ENCODE measurements at regions not wholly inside any gene's neighbourhood (a gene's known extent, or its start where the extent isn't known, plus 50 kb on each side); places are given as distances from the start of the nearest gene placed in this dataset.
"Not testable (repeated sequence)": the region's sequence is repeated elsewhere in the genome, so short reads cannot be mapped to it uniquely, and the experiment has no call there.

- Histone ChIP-seq H3K9ac (ENCODE audit: low read length in 2 of 2) (no peak overlapping the region), H3K9me3 (ENCODE audit: control insufficient read depth in 2 of 2, low read length in 2 of 2) (no peaks in the 10 kb centered on the region), H3K4me3 (ENCODE audit: low read length in 2 of 2) (no peak overlapping the region), H3K36me3 (ENCODE audit: control insufficient read depth in 2 of 2, insufficient read depth in 2 of 2, low read length in 2 of 2) (no peaks in the 10 kb centered on the region), H3K27me3 (ENCODE audit: control insufficient read depth in 1 of 2, insufficient read depth in 2 of 2, low read length in 2 of 2) (no peaks in the 10 kb centered on the region), H3K27ac (ENCODE audit: low read length) (no peak overlapping the region), H3K4me1 (ENCODE audit: control insufficient read depth, insufficient read depth, low read length) (peaks cover 7% of the 10 kb centered on the region)
Observed at GRCh38 chr7:17557251-17557671, 258.8 kb downstream of the AHR start.

GRCh38 chr7:17558135-17558534 lies 259.7 kb downstream of the AHR start:
- H3K27me3 ChIP-seq (ENCODE audit: control insufficient read depth in 1 of 2, insufficient read depth in 2 of 2, low read length in 2 of 2): no peaks in the 10 kb centered on the region
- no peaks in the 10 kb centered on the region for H3K9me3 ChIP-seq (ENCODE audit: control insufficient read depth in 2 of 2, low read length in 2 of 2)
- H3K36me3 ChIP-seq (ENCODE audit: control insufficient read depth in 2 of 2, insufficient read depth in 2 of 2, low read length in 2 of 2): no peaks in the 10 kb centered on the region
- H3K4me3 ChIP-seq (ENCODE audit: low read length in 2 of 2): no peak overlapping the region
- no peak overlapping the region for H3K27ac ChIP-seq (ENCODE audit: low read length)
- peaks cover 7% of the 10 kb centered on the region for H3K4me1 ChIP-seq (ENCODE audit: control insufficient read depth, insufficient read depth, low read length)
- H3K9ac ChIP-seq (ENCODE audit: low read length in 2 of 2): no peak overlapping the region

GRCh38 chr7:17558558-17559332 lies 260.3 kb downstream of the AHR start:
- Histone ChIP-seq H3K4me1 (ENCODE audit: control insufficient read depth, insufficient read depth, low read length) (peaks cover 7% of the 10 kb centered on the region), H3K27ac (ENCODE audit: low read length) (no peak overlapping the region), H3K9me3 (ENCODE audit: control insufficient read depth in 2 of 2, low read length in 2 of 2) (no peaks in the 10 kb centered on the region), H3K4me3 (ENCODE audit: low read length in 2 of 2) (no peak overlapping the region), H3K27me3 (ENCODE audit: control insufficient read depth in 1 of 2, insufficient read depth in 2 of 2, low read length in 2 of 2) (no peaks in the 10 kb centered on the region), H3K9ac (ENCODE audit: low read length in 2 of 2) (no peak overlapping the region), H3K36me3 (ENCODE audit: control insufficient read depth in 2 of 2, insufficient read depth in 2 of 2, low read length in 2 of 2) (no peaks in the 10 kb centered on the region)

GRCh38 chr7:17559388-17559787 lies 260.9 kb downstream of the AHR start:
- no peaks in the 10 kb centered on the region for H3K27me3 ChIP-seq (ENCODE audit: control insufficient read depth in 1 of 2, insufficient read depth in 2 of 2, low read length in 2 of 2)
- peaks cover 0 to 3% of the 10 kb centered on the region in 2 donors for H3K9me3 ChIP-seq (ENCODE audit: control insufficient read depth in 2 of 2, low read length in 2 of 2)
- H3K4me3 ChIP-seq (ENCODE audit: low read length in 2 of 2): no peak overlapping the region
- H3K9ac ChIP-seq (ENCODE audit: low read length in 2 of 2): no peak overlapping the region
- H3K27ac ChIP-seq (ENCODE audit: low read length): no peak overlapping the region
- H3K4me1 ChIP-seq (ENCODE audit: control insufficient read depth, insufficient read depth, low read length): peaks cover 7% of the 10 kb centered on the region
- H3K36me3 ChIP-seq (ENCODE audit: control insufficient read depth in 2 of 2, insufficient read depth in 2 of 2, low read length in 2 of 2): no peaks in the 10 kb centered on the region

GRCh38 chr7:17560516-17560915 lies 262.1 kb downstream of the AHR start:
- Histone ChIP-seq H3K27ac (ENCODE audit: low read length) (no peak overlapping the region), H3K9me3 (ENCODE audit: control insufficient read depth in 2 of 2, low read length in 2 of 2) (peaks cover 0 to 3% of the 10 kb centered on the region in 2 donors)

GRCh38 chr7:17560966-17561365 lies 262.5 kb downstream of the AHR start:
- peaks cover 0 to 3% of the 10 kb centered on the region in 2 donors for H3K9me3 ChIP-seq (ENCODE audit: control insufficient read depth in 2 of 2, low read length in 2 of 2)
- no peak overlapping the region for H3K27ac ChIP-seq (ENCODE audit: low read length)
- no peaks in the 10 kb centered on the region for H3K36me3 ChIP-seq (ENCODE audit: control insufficient read depth in 2 of 2, insufficient read depth in 2 of 2, low read length in 2 of 2)
- no peak overlapping the region for H3K4me3 ChIP-seq (ENCODE audit: low read length in 2 of 2)
- H3K4me1 ChIP-seq (ENCODE audit: control insufficient read depth, insufficient read depth, low read length): peaks cover 7% of the 10 kb centered on the region
- H3K9ac ChIP-seq (ENCODE audit: low read length in 2 of 2): no peak overlapping the region
- H3K27me3 ChIP-seq (ENCODE audit: control insufficient read depth in 1 of 2, insufficient read depth in 2 of 2, low read length in 2 of 2): no peaks in the 10 kb centered on the region

More at GRCh38 chr7:17560516-17560915, 262.1 kb downstream of the AHR start:
- Histone ChIP-seq H3K4me3 (ENCODE audit: low read length in 2 of 2) (no peak overlapping the region), H3K27me3 (ENCODE audit: control insufficient read depth in 1 of 2, insufficient read depth in 2 of 2, low read length in 2 of 2) (no peaks in the 10 kb centered on the region), H3K9ac (ENCODE audit: low read length in 2 of 2) (no peak overlapping the region), H3K36me3 (ENCODE audit: control insufficient read depth in 2 of 2, insufficient read depth in 2 of 2, low read length in 2 of 2) (no peaks in the 10 kb centered on the region), H3K4me1 (ENCODE audit: control insufficient read depth, insufficient read depth, low read length) (peaks cover 7% of the 10 kb centered on the region)

GRCh38 chr7:17564678-17565212 lies 266.3 kb downstream of the AHR start:
- Histone ChIP-seq H3K27ac (ENCODE audit: low read length) (no peak overlapping the region), H3K9ac (ENCODE audit: low read length in 2 of 2) (no peak overlapping the region), H3K36me3 (ENCODE audit: control insufficient read depth in 2 of 2, insufficient read depth in 2 of 2, low read length in 2 of 2) (no peaks in the 10 kb centered on the region), H3K9me3 (ENCODE audit: control insufficient read depth in 2 of 2, low read length in 2 of 2) (peaks cover 0 to 3% of the 10 kb centered on the region in 2 donors), H3K4me1 (ENCODE audit: control insufficient read depth, insufficient read depth, low read length) (no peaks in the 10 kb centered on the region), H3K27me3 (ENCODE audit: control insufficient read depth in 1 of 2, insufficient read depth in 2 of 2, low read length in 2 of 2) (no peaks in the 10 kb centered on the region), H3K4me3 (ENCODE audit: low read length in 2 of 2) (no peak overlapping the region)

GRCh38 chr7:17580141-17580540 lies 281.7 kb downstream of the AHR start:
- no peak overlapping the region for H3K4me3 ChIP-seq (ENCODE audit: low read length in 2 of 2)
- H3K9me3 ChIP-seq (ENCODE audit: control insufficient read depth in 2 of 2, low read length in 2 of 2): peaks cover 0 to 9% of the 10 kb centered on the region in 2 donors
- H3K36me3 ChIP-seq (ENCODE audit: control insufficient read depth in 2 of 2, insufficient read depth in 2 of 2, low read length in 2 of 2): no peaks in the 10 kb centered on the region
- H3K27me3 ChIP-seq (ENCODE audit: control insufficient read depth in 1 of 2, insufficient read depth in 2 of 2, low read length in 2 of 2): no peaks in the 10 kb centered on the region
- no peak overlapping the region for H3K9ac ChIP-seq (ENCODE audit: low read length in 2 of 2)
- H3K27ac ChIP-seq (ENCODE audit: low read length): no peak overlapping the region
- H3K4me1 ChIP-seq (ENCODE audit: control insufficient read depth, insufficient read depth, low read length): no peaks in the 10 kb centered on the region

GRCh38 chr7:17580856-17581255 lies 282.4 kb downstream of the AHR start:
- Histone ChIP-seq H3K36me3 (ENCODE audit: control insufficient read depth in 2 of 2, insufficient read depth in 2 of 2, low read length in 2 of 2) (no peaks in the 10 kb centered on the region), H3K27ac (ENCODE audit: low read length) (no peak overlapping the region), H3K4me1 (ENCODE audit: control insufficient read depth, insufficient read depth, low read length) (no peaks in the 10 kb centered on the region), H3K27me3 (ENCODE audit: control insufficient read depth in 1 of 2, insufficient read depth in 2 of 2, low read length in 2 of 2) (no peaks in the 10 kb centered on the region), H3K9ac (ENCODE audit: low read length in 2 of 2) (no peak overlapping the region), H3K9me3 (ENCODE audit: control insufficient read depth in 2 of 2, low read length in 2 of 2) (peaks cover 0 to 9% of the 10 kb centered on the region in 2 donors), H3K4me3 (ENCODE audit: low read length in 2 of 2) (no peak overlapping the region)

GRCh38 chr7:17581301-17581700 lies 282.8 kb downstream of the AHR start:
- no peaks in the 10 kb centered on the region for H3K36me3 ChIP-seq (ENCODE audit: control insufficient read depth in 2 of 2, insufficient read depth in 2 of 2, low read length in 2 of 2)
- H3K9me3 ChIP-seq (ENCODE audit: control insufficient read depth in 2 of 2, low read length in 2 of 2): peaks cover 0 to 9% of the 10 kb centered on the region in 2 donors
- no peaks in the 10 kb centered on the region for H3K27me3 ChIP-seq (ENCODE audit: control insufficient read depth in 1 of 2, insufficient read depth in 2 of 2, low read length in 2 of 2)
- no peak overlapping the region for H3K27ac ChIP-seq (ENCODE audit: low read length)
- no peak overlapping the region for H3K4me3 ChIP-seq (ENCODE audit: low read length in 2 of 2)
- no peaks in the 10 kb centered on the region for H3K4me1 ChIP-seq (ENCODE audit: control insufficient read depth, insufficient read depth, low read length)
- no peak overlapping the region for H3K9ac ChIP-seq (ENCODE audit: low read length in 2 of 2)

- H3K4me1 ChIP-seq (ENCODE audit: control insufficient read depth, insufficient read depth, low read length); H3K4me3 ChIP-seq (ENCODE audit: low read length in 2 of 2); H3K9me3 ChIP-seq (ENCODE audit: control insufficient read depth in 2 of 2, low read length in 2 of 2); H3K36me3 ChIP-seq (ENCODE audit: control insufficient read depth in 2 of 2, insufficient read depth in 2 of 2, low read length in 2 of 2); H3K9ac ChIP-seq (ENCODE audit: low read length in 2 of 2); H3K27me3 ChIP-seq (ENCODE audit: control insufficient read depth in 1 of 2, insufficient read depth in 2 of 2, low read length in 2 of 2); H3K27ac ChIP-seq (ENCODE audit: low read length): not testable (repeated sequence)
Observed at GRCh38 chr7:17582696-17583095, 284.2 kb downstream of the AHR start.
